ENCODE measurements at regions not wholly inside any gene's neighbourhood (a gene's known extent, or its start where the extent isn't known, plus 50 kb on each side); places are given as distances from the start of the nearest gene placed in this dataset.

GRCh38 chr2:160666154-160667060 lies 172.8 kb upstream of the RBMS1 start:
- Mint-ChIP-seq H3K36me3 (no peaks in the 10 kb centered on the region), H3K9me3 (no peaks in the 10 kb centered on the region), H3K27me3 (no peaks in the 10 kb centered on the region), H3K27ac (peak overlapping the region; percentile 50), H3K4me3 (peak overlapping the region; percentile 58), H3K4me1 (peaks cover 19% of the 10 kb centered on the region)
- DNase-seq: no peak

GRCh38 chr2:160667811-160668210 lies 174.2 kb upstream of the RBMS1 start:
- DNase-seq: no peak
- Mint-ChIP-seq H3K27ac (no peak overlapping the region), H3K9me3 (no peaks in the 10 kb centered on the region), H3K4me1 (peaks cover 19% of the 10 kb centered on the region), H3K36me3 (no peaks in the 10 kb centered on the region), H3K4me3 (no peak overlapping the region), H3K27me3 (no peaks in the 10 kb centered on the region)

- Mint-ChIP-seq H3K4me1 (peaks cover 19% of the 10 kb centered on the region), H3K9me3 (peaks cover 3% of the 10 kb centered on the region), H3K27me3 (no peaks in the 10 kb centered on the region), H3K36me3 (no peaks in the 10 kb centered on the region), H3K27ac (no peak overlapping the region), H3K4me3 (no peak overlapping the region)
- no peak for DNase-seq
These were observed 177.0 kb upstream of the RBMS1 start for GRCh38 chr2:160670618-160671017.

- Mint-ChIP-seq H3K36me3 (no peaks in the 10 kb centered on the region), H3K27ac (no peak overlapping the region), H3K4me3 (no peak overlapping the region), H3K4me1 (peaks cover 3% of the 10 kb centered on the region), H3K27me3 (no peaks in the 10 kb centered on the region), H3K9me3 (peaks cover 3% of the 10 kb centered on the region)
- DNase-seq: no peak
These were observed 178.6 kb upstream of the RBMS1 start for GRCh38 chr2:160672211-160672610.

- H3K27me3 Mint-ChIP-seq: no peaks in the 10 kb centered on the region
- H3K27ac Mint-ChIP-seq: no peak overlapping the region
- no peak overlapping the region for H3K4me3 Mint-ChIP-seq
- no peak for DNase-seq
- H3K36me3 Mint-ChIP-seq: no peaks in the 10 kb centered on the region
- no peaks in the 10 kb centered on the region for H3K4me1 Mint-ChIP-seq
- peaks cover 3% of the 10 kb centered on the region for H3K9me3 Mint-ChIP-seq
These were observed 180.6 kb upstream of the RBMS1 start for GRCh38 chr2:160674146-160674750.

GRCh38 chr2:160679686-160680085 lies 186.1 kb upstream of the RBMS1 start:
- Mint-ChIP-seq H3K4me3 (no peak overlapping the region), H3K36me3 (no peaks in the 10 kb centered on the region), H3K9me3 (peaks cover 1% of the 10 kb centered on the region), H3K27ac (no peak overlapping the region), H3K4me1 (no peaks in the 10 kb centered on the region), H3K27me3 (no peaks in the 10 kb centered on the region)
- DNase-seq: no peak

- Mint-ChIP-seq H3K27ac (no peak overlapping the region), H3K36me3 (no peaks in the 10 kb centered on the region), H3K4me3 (no peak overlapping the region), H3K9me3 (no peaks in the 10 kb centered on the region), H3K4me1 (no peaks in the 10 kb centered on the region), H3K27me3 (no peaks in the 10 kb centered on the region)
- no peak for DNase-seq
These were observed 186.7 kb upstream of the RBMS1 start for GRCh38 chr2:160680294-160680693.

- Mint-ChIP-seq H3K4me3 (no peak overlapping the region), H3K27ac (no peak overlapping the region), H3K36me3 (no peaks in the 10 kb centered on the region), H3K27me3 (no peaks in the 10 kb centered on the region), H3K4me1 (no peaks in the 10 kb centered on the region), H3K9me3 (no peaks in the 10 kb centered on the region)
- no peak for DNase-seq
These were observed 187.4 kb upstream of the RBMS1 start for GRCh38 chr2:160680974-160681373.

GRCh38 chr2:160683206-160683605 lies 189.6 kb upstream of the RBMS1 start:
- no peak for DNase-seq
- no peaks in the 10 kb centered on the region for H3K4me1 Mint-ChIP-seq

GRCh38 chr2:160687629-160688028 lies 194.0 kb upstream of the RBMS1 start:
- H3K27me3 Mint-ChIP-seq: no peaks in the 10 kb centered on the region
- H3K36me3 Mint-ChIP-seq: no peaks in the 10 kb centered on the region
- DNase-seq: no peak
- H3K4me3 Mint-ChIP-seq: no peak overlapping the region
- no peak overlapping the region for H3K27ac Mint-ChIP-seq
- H3K9me3 Mint-ChIP-seq: no peaks in the 10 kb centered on the region
- H3K4me1 Mint-ChIP-seq: no peaks in the 10 kb centered on the region

More at GRCh38 chr2:160683206-160683605, 189.6 kb upstream of the RBMS1 start:
- Mint-ChIP-seq H3K9me3 (no peaks in the 10 kb centered on the region), H3K36me3 (no peaks in the 10 kb centered on the region), H3K27ac (no peak overlapping the region), H3K4me3 (no peak overlapping the region), H3K27me3 (no peaks in the 10 kb centered on the region)

- Mint-ChIP-seq H3K36me3 (no peaks in the 10 kb centered on the region), H3K4me1 (no peaks in the 10 kb centered on the region), H3K9me3 (no peaks in the 10 kb centered on the region), H3K4me3 (no peak overlapping the region), H3K27ac (no peak overlapping the region), H3K27me3 (no peaks in the 10 kb centered on the region)
- DNase-seq: no peak
These were observed 195.8 kb upstream of the RBMS1 start for GRCh38 chr2:160689441-160689840.

- Mint-ChIP-seq H3K9me3 (no peaks in the 10 kb centered on the region), H3K4me1 (no peaks in the 10 kb centered on the region), H3K4me3 (no peak overlapping the region), H3K27ac (no peak overlapping the region), H3K36me3 (no peaks in the 10 kb centered on the region), H3K27me3 (no peaks in the 10 kb centered on the region)
- no peak for DNase-seq
These were observed 200.6 kb upstream of the RBMS1 start for GRCh38 chr2:160694221-160694620.

- no peaks in the 10 kb centered on the region for H3K27me3 Mint-ChIP-seq
- no peaks in the 10 kb centered on the region for H3K9me3 Mint-ChIP-seq
- no peaks in the 10 kb centered on the region for H3K4me1 Mint-ChIP-seq
- H3K36me3 Mint-ChIP-seq: no peaks in the 10 kb centered on the region
- H3K4me3 Mint-ChIP-seq: no peak overlapping the region
- peak; percentile 15 for DNase-seq
- H3K27ac Mint-ChIP-seq: no peak overlapping the region
These were observed 201.0 kb upstream of the RBMS1 start for GRCh38 chr2:160694631-160695030.

- DNase-seq: no peak
- Mint-ChIP-seq H3K4me1 (no peaks in the 10 kb centered on the region), H3K27me3 (no peaks in the 10 kb centered on the region), H3K27ac (no peak overlapping the region), H3K4me3 (no peak overlapping the region), H3K36me3 (no peaks in the 10 kb centered on the region), H3K9me3 (no peaks in the 10 kb centered on the region)
These were observed 201.9 kb upstream of the RBMS1 start for GRCh38 chr2:160695402-160696086.

- no peak for DNase-seq
- H3K36me3 Mint-ChIP-seq: no peaks in the 10 kb centered on the region
- no peaks in the 10 kb centered on the region for H3K27me3 Mint-ChIP-seq
- no peak overlapping the region for H3K4me3 Mint-ChIP-seq
- no peaks in the 10 kb centered on the region for H3K4me1 Mint-ChIP-seq
- H3K27ac Mint-ChIP-seq: no peak overlapping the region
- no peaks in the 10 kb centered on the region for H3K9me3 Mint-ChIP-seq
These were observed 202.5 kb upstream of the RBMS1 start for GRCh38 chr2:160696087-160696452.
